ENCODE measurements at regions not wholly inside any gene's neighbourhood (a gene's known extent, or its start where the extent isn't known, plus 50 kb on each side); places are given as distances from the start of the nearest gene placed in this dataset.

DNA sequence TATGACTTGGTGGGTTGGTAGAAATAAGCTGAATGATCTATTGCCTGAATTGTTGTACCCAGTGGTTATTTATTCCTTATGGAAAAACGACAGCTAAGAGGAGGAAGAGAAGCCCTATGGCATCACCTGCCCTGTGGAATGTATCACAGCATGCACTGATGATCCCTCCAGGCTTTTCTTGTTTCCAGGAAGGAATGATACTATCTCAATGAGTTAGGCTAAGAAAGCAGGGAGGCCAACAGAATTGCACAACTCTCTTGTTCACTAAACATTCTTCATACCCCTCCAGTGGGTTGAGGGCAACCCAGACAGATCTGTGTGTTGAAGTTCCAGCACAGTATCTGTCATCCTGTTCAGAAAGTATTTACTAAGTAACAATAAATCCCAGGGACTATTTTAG, 1001.7 kb upstream of the GYPC start:
- H3K4me1 Mint-ChIP-seq: peaks cover 3% of the 10 kb centered on the region; the same call in 2 of the 3 replicates
- Histone ChIP-seq H3K4me1 (ENCODE audit: insufficient read depth) (no peaks in the 10 kb centered on the region), H3K79me2 (replicated peaks; ENCODE audit: insufficient read depth) (no peaks in the 10 kb centered on the region), H3K4me3 (no peak overlapping the region), H3K9me2 (ENCODE audit: insufficient read depth) (no peaks in the 10 kb centered on the region), H3K36me3 (ENCODE audit: insufficient read depth) (no peaks in the 10 kb centered on the region), H3F3A (replicated peaks; ENCODE audit: low read depth) (no peaks in the 10 kb centered on the region), H3K27me3 (ENCODE audit: insufficient read depth) (no peaks in the 10 kb centered on the region), H3K4me2 (no peak overlapping the region), H4K20me1 (replicated peaks; ENCODE audit: insufficient read depth) (no peaks in the 10 kb centered on the region), H3K27ac (ENCODE audit: low read depth) (no peak overlapping the region), H2AFZ (no peak overlapping the region)
- no peak for ATAC-seq
- no peak for TF ChIP-seq POLR2AphosphoS5 (IDR thresholded peaks at IDR 0.05; ENCODE audit: low read depth)
- no peak for TF ChIP-seq NANOG (IDR thresholded peaks at IDR 0.05; ENCODE audit: borderline replicate concordance)
- TF ChIP-seq EZH2phosphoT487 (IDR thresholded peaks at IDR 0.05; ENCODE audit: unreplicated experiment): no peak
- TF ChIP-seq, protein P1, sequence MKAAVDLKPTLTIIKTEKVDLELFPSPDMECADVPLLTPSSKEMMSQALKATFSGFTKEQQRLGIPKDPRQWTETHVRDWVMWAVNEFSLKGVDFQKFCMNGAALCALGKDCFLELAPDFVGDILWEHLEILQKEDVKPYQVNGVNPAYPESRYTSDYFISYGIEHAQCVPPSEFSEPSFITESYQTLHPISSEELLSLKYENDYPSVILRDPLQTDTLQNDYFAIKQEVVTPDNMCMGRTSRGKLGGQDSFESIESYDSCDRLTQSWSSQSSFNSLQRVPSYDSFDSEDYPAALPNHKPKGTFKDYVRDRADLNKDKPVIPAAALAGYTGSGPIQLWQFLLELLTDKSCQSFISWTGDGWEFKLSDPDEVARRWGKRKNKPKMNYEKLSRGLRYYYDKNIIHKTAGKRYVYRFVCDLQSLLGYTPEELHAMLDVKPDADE (IDR thresholded peaks at IDR 0.05): no peak
- TF ChIP-seq, protein P2, sequence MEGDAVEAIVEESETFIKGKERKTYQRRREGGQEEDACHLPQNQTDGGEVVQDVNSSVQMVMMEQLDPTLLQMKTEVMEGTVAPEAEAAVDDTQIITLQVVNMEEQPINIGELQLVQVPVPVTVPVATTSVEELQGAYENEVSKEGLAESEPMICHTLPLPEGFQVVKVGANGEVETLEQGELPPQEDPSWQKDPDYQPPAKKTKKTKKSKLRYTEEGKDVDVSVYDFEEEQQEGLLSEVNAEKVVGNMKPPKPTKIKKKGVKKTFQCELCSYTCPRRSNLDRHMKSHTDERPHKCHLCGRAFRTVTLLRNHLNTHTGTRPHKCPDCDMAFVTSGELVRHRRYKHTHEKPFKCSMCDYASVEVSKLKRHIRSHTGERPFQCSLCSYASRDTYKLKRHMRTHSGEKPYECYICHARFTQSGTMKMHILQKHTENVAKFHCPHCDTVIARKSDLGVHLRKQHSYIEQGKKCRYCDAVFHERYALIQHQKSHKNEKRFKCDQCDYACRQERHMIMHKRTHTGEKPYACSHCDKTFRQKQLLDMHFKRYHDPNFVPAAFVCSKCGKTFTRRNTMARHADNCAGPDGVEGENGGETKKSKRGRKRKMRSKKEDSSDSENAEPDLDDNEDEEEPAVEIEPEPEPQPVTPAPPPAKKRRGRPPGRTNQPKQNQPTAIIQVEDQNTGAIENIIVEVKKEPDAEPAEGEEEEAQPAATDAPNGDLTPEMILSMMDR (conservative IDR thresholded peaks at IDR 0.05; ENCODE audit: low read depth in 2 of 2): no peak
- TF ChIP-seq EZH2 (IDR thresholded peaks at IDR 0.05; ENCODE audit: low read depth, unreplicated experiment): no peak
- TF ChIP-seq, protein P3, sequence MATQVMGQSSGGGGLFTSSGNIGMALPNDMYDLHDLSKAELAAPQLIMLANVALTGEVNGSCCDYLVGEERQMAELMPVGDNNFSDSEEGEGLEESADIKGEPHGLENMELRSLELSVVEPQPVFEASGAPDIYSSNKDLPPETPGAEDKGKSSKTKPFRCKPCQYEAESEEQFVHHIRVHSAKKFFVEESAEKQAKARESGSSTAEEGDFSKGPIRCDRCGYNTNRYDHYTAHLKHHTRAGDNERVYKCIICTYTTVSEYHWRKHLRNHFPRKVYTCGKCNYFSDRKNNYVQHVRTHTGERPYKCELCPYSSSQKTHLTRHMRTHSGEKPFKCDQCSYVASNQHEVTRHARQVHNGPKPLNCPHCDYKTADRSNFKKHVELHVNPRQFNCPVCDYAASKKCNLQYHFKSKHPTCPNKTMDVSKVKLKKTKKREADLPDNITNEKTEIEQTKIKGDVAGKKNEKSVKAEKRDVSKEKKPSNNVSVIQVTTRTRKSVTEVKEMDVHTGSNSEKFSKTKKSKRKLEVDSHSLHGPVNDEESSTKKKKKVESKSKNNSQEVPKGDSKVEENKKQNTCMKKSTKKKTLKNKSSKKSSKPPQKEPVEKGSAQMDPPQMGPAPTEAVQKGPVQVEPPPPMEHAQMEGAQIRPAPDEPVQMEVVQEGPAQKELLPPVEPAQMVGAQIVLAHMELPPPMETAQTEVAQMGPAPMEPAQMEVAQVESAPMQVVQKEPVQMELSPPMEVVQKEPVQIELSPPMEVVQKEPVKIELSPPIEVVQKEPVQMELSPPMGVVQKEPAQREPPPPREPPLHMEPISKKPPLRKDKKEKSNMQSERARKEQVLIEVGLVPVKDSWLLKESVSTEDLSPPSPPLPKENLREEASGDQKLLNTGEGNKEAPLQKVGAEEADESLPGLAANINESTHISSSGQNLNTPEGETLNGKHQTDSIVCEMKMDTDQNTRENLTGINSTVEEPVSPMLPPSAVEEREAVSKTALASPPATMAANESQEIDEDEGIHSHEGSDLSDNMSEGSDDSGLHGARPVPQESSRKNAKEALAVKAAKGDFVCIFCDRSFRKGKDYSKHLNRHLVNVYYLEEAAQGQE (IDR thresholded peaks at IDR 0.05; ENCODE audit: unreplicated experiment): no peak
- no peak for TF ChIP-seq JUNB (IDR thresholded peaks at IDR 0.05; ENCODE audit: unreplicated experiment)
- no peak for TF ChIP-seq ZNF331 (CRISPR knock-in tag; IDR thresholded peaks at IDR 0.05; ENCODE audit: low read depth)
- no peak for TF ChIP-seq ZNF114 (CRISPR knock-in tag; IDR thresholded peaks at IDR 0.05)
- TF ChIP-seq CREB1 (CRISPR knock-in tag; IDR thresholded peaks at IDR 0.05; ENCODE audit: low read depth): no peak
- TF ChIP-seq ZNF462 (CRISPR knock-in tag; IDR thresholded peaks at IDR 0.05): no peak
- TF ChIP-seq STAT1 (IDR thresholded peaks at IDR 0.05; ENCODE audit: unreplicated experiment): no peak
- no peak overlapping the region for H3K27ac Mint-ChIP-seq
- H3K9me3 Mint-ChIP-seq: no peaks in the 10 kb centered on the region
- no peak overlapping the region for H3K4me3 Mint-ChIP-seq
- H3K27me3 Mint-ChIP-seq (ENCODE audit: insufficient read depth, low read depth, poor library complexity): no peaks in the 10 kb centered on the region
- no peak for DNase-seq (ENCODE audit: low spot score)
- H3K36me3 Mint-ChIP-seq (ENCODE audit: low read depth): no peaks in the 10 kb centered on the region
